Astrocyte of the spinal cord (primary cell): ENCODE measurements at regions not wholly inside any gene's neighbourhood (a gene's known extent, or its start where the extent isn't known, plus 50 kb on each side); places are given as distances from the start of the nearest gene placed in this dataset.
A peak's percentile ranks its signal among the peaks of the same experiment; 100 is the strongest.

Experiments
- DNase-seq: peaks from one replicate; pipeline ENCODE4 v3.0.0; 2011; ENCODE audit warnings: low read depth, low spot score
- H3K4me3 ChIP-seq: 2 replicates; pipeline ENCODE4 v1.5.1; 2011; ENCODE audit warnings: low read depth, mild to moderate bottlenecking, low read length, moderate library complexity
- in situ Hi-C: cut with HindIII; loops from 2 replicates; pipeline ENCODE4 v1.10.0; 2017; ENCODE audit warnings: low sequenced_read_pairs
- TF ChIP-seq, protein P1 (sequence below): IDR thresholded peaks from 2 replicates; pipeline ENCODE4 v1.5.1; 2012; ENCODE audit warnings: low read depth, mild to moderate bottlenecking, low read length, inconsistent platforms

- peak overlapping the region; percentile 41 for H3K4me3 ChIP-seq
- TF ChIP-seq, protein P1, sequence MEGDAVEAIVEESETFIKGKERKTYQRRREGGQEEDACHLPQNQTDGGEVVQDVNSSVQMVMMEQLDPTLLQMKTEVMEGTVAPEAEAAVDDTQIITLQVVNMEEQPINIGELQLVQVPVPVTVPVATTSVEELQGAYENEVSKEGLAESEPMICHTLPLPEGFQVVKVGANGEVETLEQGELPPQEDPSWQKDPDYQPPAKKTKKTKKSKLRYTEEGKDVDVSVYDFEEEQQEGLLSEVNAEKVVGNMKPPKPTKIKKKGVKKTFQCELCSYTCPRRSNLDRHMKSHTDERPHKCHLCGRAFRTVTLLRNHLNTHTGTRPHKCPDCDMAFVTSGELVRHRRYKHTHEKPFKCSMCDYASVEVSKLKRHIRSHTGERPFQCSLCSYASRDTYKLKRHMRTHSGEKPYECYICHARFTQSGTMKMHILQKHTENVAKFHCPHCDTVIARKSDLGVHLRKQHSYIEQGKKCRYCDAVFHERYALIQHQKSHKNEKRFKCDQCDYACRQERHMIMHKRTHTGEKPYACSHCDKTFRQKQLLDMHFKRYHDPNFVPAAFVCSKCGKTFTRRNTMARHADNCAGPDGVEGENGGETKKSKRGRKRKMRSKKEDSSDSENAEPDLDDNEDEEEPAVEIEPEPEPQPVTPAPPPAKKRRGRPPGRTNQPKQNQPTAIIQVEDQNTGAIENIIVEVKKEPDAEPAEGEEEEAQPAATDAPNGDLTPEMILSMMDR = no peak
- no peak for DNase-seq
- in situ Hi-C loops = no loop called here
Measured at GRCh38 chr6:37103169-37104039, 66.5 kb upstream of the PIM1 start.

- TF ChIP-seq, protein P1 = no peak
- DNase-seq = no peak
- no peak overlapping the region for H3K4me3 ChIP-seq
- in situ Hi-C loops = no loop called here
Measured at GRCh38 chr6:37104824-37105147, 65.2 kb upstream of the PIM1 start.

DNA sequence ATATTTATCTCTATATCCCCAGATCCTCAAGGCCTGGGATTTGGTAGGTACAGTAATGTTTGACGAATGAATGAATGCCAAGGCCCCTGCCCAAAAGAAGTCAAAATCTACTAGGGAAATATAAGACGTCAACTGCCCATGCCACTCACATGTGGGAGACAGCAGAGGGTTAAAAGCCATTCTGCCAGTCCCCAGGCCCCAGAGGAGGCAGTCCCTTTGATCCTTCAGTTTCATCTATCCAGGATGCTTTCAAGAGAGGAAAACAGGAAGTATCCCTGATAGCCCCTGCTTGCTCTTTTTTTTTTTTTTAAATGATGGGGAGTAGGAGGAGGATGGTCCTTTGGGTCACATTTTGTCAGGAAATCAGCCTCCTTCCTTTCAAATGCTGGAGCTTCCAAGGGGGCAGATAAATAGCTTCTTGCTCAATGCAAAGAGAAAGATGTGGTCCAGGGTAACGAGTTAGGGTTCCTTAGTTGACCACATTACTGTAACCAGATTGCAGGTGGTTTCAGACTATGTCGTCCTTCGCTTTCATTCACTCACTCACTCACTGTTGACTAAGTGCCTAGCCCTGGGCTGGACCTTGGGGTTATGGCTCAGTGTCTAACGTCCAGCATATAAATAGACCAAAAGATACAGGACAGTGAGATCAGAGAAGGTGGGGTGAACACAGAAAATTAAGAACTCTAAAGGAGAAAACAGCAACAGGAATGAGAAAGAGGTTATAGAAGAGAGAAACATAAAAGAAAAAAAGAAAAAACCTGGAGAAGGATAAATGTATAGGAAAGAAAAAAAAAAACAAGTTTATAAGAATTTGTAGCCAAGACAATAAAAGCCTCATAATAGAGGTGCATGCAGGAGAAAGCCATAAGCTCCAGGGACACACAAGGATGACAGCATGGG is 64.6 kb upstream of the PIM1 start:
- no peak overlapping the region for H3K4me3 ChIP-seq
- TF ChIP-seq, protein P1 = no peak
- in situ Hi-C loops = no loop called here
- DNase-seq = no peak

GRCh38 chr6:37106051-37106363 is 63.9 kb upstream of the PIM1 start:
- H3K4me3 ChIP-seq = no peak overlapping the region
- TF ChIP-seq, protein P1 = no peak
- no peak for DNase-seq
- in situ Hi-C loops = no loop called here

- in situ Hi-C loops = no loop called here
Measured at GRCh38 chr6:37106554-37106953, 63.4 kb upstream of the PIM1 start.

GRCh38 chr6:37106982-37107491 is 62.9 kb upstream of the PIM1 start:
- in situ Hi-C loops = no loop called here
- DNase-seq = no peak
- TF ChIP-seq, protein P1 = no peak
- H3K4me3 ChIP-seq = no peak overlapping the region

More at GRCh38 chr6:37106554-37106953, 63.4 kb upstream of the PIM1 start:
- TF ChIP-seq, protein P1 = no peak
- DNase-seq = no peak
- no peak overlapping the region for H3K4me3 ChIP-seq
